MV-4-11 (cell line): ENCODE measurements at regions not wholly inside any gene's neighbourhood (a gene's known extent, or its start where the extent isn't known, plus 50 kb on each side); places are given as distances from the start of the nearest gene placed in this dataset.
"Not testable (repeated sequence)": the region's sequence is repeated elsewhere in the genome, so short reads cannot be mapped to it uniquely, and the experiment has no call there.

ENCODE experiments used
- DNase-seq: peaks from one replicate; lab custom pipeline; 2025; lab: John Stamatoyannopoulos, UW

- no peak for DNase-seq
These were observed 365.3 kb upstream of the TCF4 start for GRCh38 chr18:55953326-55953725.

- DNase-seq: not testable (repeated sequence)
These were observed 363.7 kb upstream of the TCF4 start for GRCh38 chr18:55951738-55952137.

- no peak for DNase-seq
These were observed 362.6 kb upstream of the TCF4 start for GRCh38 chr18:55950379-55951166.

- DNase-seq: no peak
These were observed 346.8 kb upstream of the TCF4 start for GRCh38 chr18:55934821-55935220.

- DNase-seq: no peak
These were observed 344.7 kb upstream of the TCF4 start for GRCh38 chr18:55932675-55933074.

GRCh38 chr18:55927831-55928230 is 339.8 kb upstream of the TCF4 start:
- DNase-seq: peak; percentile 87

GRCh38 chr18:55925772-55926171 is 337.8 kb upstream of the TCF4 start:
- no peak for DNase-seq

GRCh38 chr18:55920063-55920462 is 332.1 kb upstream of the TCF4 start:
- DNase-seq: no peak

GRCh38 chr18:55918444-55918843 is 330.5 kb upstream of the TCF4 start:
- no peak for DNase-seq

GRCh38 chr18:55912919-55913318 is 324.9 kb upstream of the TCF4 start:
- DNase-seq: peak; percentile 89

GRCh38 chr18:55912071-55912470 is 324.1 kb upstream of the TCF4 start:
- DNase-seq: peak; percentile 65

- peak; percentile 3 for DNase-seq
These were observed 322.3 kb upstream of the TCF4 start for GRCh38 chr18:55910296-55910695.

- no peak for DNase-seq
These were observed 320.9 kb upstream of the TCF4 start for GRCh38 chr18:55908901-55909366.

GRCh38 chr18:55907453-55908175 is 319.6 kb upstream of the TCF4 start:
- DNase-seq: no peak

GRCh38 chr18:55906536-55906935 is 318.5 kb upstream of the TCF4 start:
- no peak for DNase-seq

GRCh38 chr18:55903911-55904310 is 315.9 kb upstream of the TCF4 start:
- DNase-seq: no peak

GRCh38 chr18:55900380-55900779 is 312.4 kb upstream of the TCF4 start:
- DNase-seq: no peak

- DNase-seq: no peak
These were observed 309.2 kb upstream of the TCF4 start for GRCh38 chr18:55897091-55897689.

- no peak for DNase-seq
These were observed 306.0 kb upstream of the TCF4 start for GRCh38 chr18:55893948-55894347.

GRCh38 chr18:55892862-55893813 is 305.1 kb upstream of the TCF4 start:
- DNase-seq: not testable (repeated sequence)

GRCh38 chr18:55886886-55887285 is 298.9 kb upstream of the TCF4 start:
- DNase-seq: no peak

- peak; percentile 25 for DNase-seq
These were observed 296.5 kb upstream of the TCF4 start for GRCh38 chr18:55884498-55884897.
